ENCODE measurements at regions not wholly inside any gene's neighbourhood (a gene's known extent, or its start where the extent isn't known, plus 50 kb on each side); places are given as distances from the start of the nearest gene placed in this dataset.

- TF ChIP-seq CTCF (IDR thresholded peaks at IDR 0.05; ENCODE audit: extremely low read depth, missing control alignments): no peak
Measured at GRCh38 chr10:10848488-10849111, 169.1 kb upstream of the CELF2 start.

GRCh38 chr10:10849306-10849705, 168.4 kb upstream of the CELF2 start:
- TF ChIP-seq CTCF (IDR thresholded peaks at IDR 0.05; ENCODE audit: extremely low read depth, missing control alignments): no peak

More at GRCh38 chr10:10848488-10849111, 169.1 kb upstream of the CELF2 start:
- no peak for DNase-seq (ENCODE audit: low spot score)

GRCh38 chr10:10850214-10850613, 167.5 kb upstream of the CELF2 start:
- TF ChIP-seq CTCF (IDR thresholded peaks at IDR 0.05; ENCODE audit: extremely low read depth, missing control alignments): no peak
- no peak for DNase-seq (ENCODE audit: low spot score)

More at GRCh38 chr10:10849306-10849705, 168.4 kb upstream of the CELF2 start:
- DNase-seq (ENCODE audit: low spot score): no peak

GRCh38 chr10:10852464-10852863, 165.2 kb upstream of the CELF2 start:
- DNase-seq (ENCODE audit: low spot score): no peak
- no peak for TF ChIP-seq CTCF (IDR thresholded peaks at IDR 0.05; ENCODE audit: extremely low read depth, missing control alignments)

- TF ChIP-seq CTCF (IDR thresholded peaks at IDR 0.05; ENCODE audit: extremely low read depth, missing control alignments): no peak
Measured at GRCh38 chr10:10853954-10854353, 163.7 kb upstream of the CELF2 start.

GRCh38 chr10:10854725-10855124, 162.9 kb upstream of the CELF2 start:
- no peak for TF ChIP-seq CTCF (IDR thresholded peaks at IDR 0.05; ENCODE audit: extremely low read depth, missing control alignments)
- no peak for DNase-seq (ENCODE audit: low spot score)

More at GRCh38 chr10:10853954-10854353, 163.7 kb upstream of the CELF2 start:
- no peak for DNase-seq (ENCODE audit: low spot score)

GRCh38 chr10:10855151-10855581, 162.5 kb upstream of the CELF2 start:
- DNase-seq (ENCODE audit: low spot score): no peak
- TF ChIP-seq CTCF (IDR thresholded peaks at IDR 0.05; ENCODE audit: extremely low read depth, missing control alignments): no peak

All from GM20000 (cell line).